WTC11 (cell line): ENCODE measurements at regions not wholly inside any gene's neighbourhood (a gene's known extent, or its start where the extent isn't known, plus 50 kb on each side); places are given as distances from the start of the nearest gene placed in this dataset.

Source experiments
- ATAC-seq: fragments of 200-7000 bp; cut with Tn5 transposase; 2 replicates; pipeline ENCODE4 v1.10.0; 2021; ENCODE audit warnings: mild to moderate bottlenecking, moderate library complexity
- CTCF ChIA-PET: fragments of 300-600 bp; sonication (Branson Sonifier 250); formaldehyde crosslinking; loops from one replicate; lab custom pipeline; 2021; ENCODE audit warnings: antibody characterized with exemption; lab: Charles Lee
- POLR2A ChIA-PET: fragments of 350-600 bp; sonication (Branson Sonifier 250); formaldehyde crosslinking; loops from one replicate; lab custom pipeline; 2021; ENCODE audit warnings: antibody characterized with exemption; lab: Charles Lee
- DNase-seq: peaks from one replicate; pipeline ENCODE4 v3.0.0; 2021; ENCODE audit warnings: low spot score
- H3K27ac Mint-ChIP-seq: 2 replicates; pipeline ENCODE4 v1.8.0; 2021; ENCODE audit warnings: mixed read lengths
- H3K27me3 Mint-ChIP-seq: 2 replicates; pipeline ENCODE4 v1.8.0; 2021; ENCODE audit warnings: low read depth, mild to moderate bottlenecking, moderate library complexity, mixed read lengths
- H3K36me3 Mint-ChIP-seq: 2 replicates; pipeline ENCODE4 v1.8.0; 2021; ENCODE audit warnings: mixed read lengths
- H3K4me1 Mint-ChIP-seq: 2 replicates; pipeline ENCODE4 v1.8.0; 2022; ENCODE audit warnings: mixed read lengths
- H3K4me3 Mint-ChIP-seq: 2 replicates; pipeline ENCODE4 v1.8.0; 2021; ENCODE audit warnings: mild to moderate bottlenecking, moderate library complexity, mixed read lengths
- H3K9me3 Mint-ChIP-seq: 2 replicates; pipeline ENCODE4 v1.8.0; 2021; ENCODE audit warnings: mixed read lengths
- CREM ChIP-seq: sonication (generic); formaldehyde crosslinking; IDR thresholded peaks from 2 replicates; pipeline ENCODE4 v1.8.1; 2022; ENCODE audit warnings: mild to moderate bottlenecking, missing genetic modification reagents, moderate library complexity
- ELF4 ChIP-seq: sonication (generic); formaldehyde crosslinking; IDR thresholded peaks from 2 replicates; pipeline ENCODE4 v1.8.1; 2022; ENCODE audit warnings: low read depth, mild to moderate bottlenecking, moderate library complexity, missing genetic modification reagents
- FOXJ3 ChIP-seq: sonication (generic); formaldehyde crosslinking; IDR thresholded peaks from 2 replicates; pipeline ENCODE4 v1.9.0; 2021; ENCODE audit warnings: missing genetic modification reagents, mild to moderate bottlenecking, borderline replicate concordance
- GRHL2 ChIP-seq: fragments of 250-450 bp; sonication (Bioruptor Pico); IDR thresholded peaks from 2 replicates; pipeline ENCODE4 v1.8.0; 2022; ENCODE audit warnings: mild to moderate bottlenecking, moderate library complexity; ENCODE audit not compliant: insufficient replicate concordance, severe bottlenecking
- GTF2I ChIP-seq: fragments of 250-450 bp; sonication (Bioruptor Pico); conservative IDR thresholded peaks from 2 replicates; pipeline ENCODE4 v1.4.0; 2021; ENCODE audit warnings: mild to moderate bottlenecking
- HMGA2 ChIP-seq: fragments of 250-450 bp; sonication (Bioruptor Pico); IDR thresholded peaks from 2 replicates; pipeline ENCODE4 v1.4.0; 2021; ENCODE audit warnings: mild to moderate bottlenecking, moderate library complexity
- JAZF1 ChIP-seq: fragments of 250-450 bp; sonication (Bioruptor Pico); IDR thresholded peaks from 2 replicates; pipeline ENCODE4 v1.9.0; 2021; ENCODE audit warnings: moderate library complexity, mild to moderate bottlenecking, inconsistent platforms
- MLX ChIP-seq: sonication (generic); formaldehyde crosslinking; IDR thresholded peaks from 2 replicates; pipeline ENCODE4 v1.8.1; 2023; ENCODE audit warnings: mild to moderate bottlenecking, missing genetic modification reagents, moderate library complexity
- MXD4 ChIP-seq: fragments of 250-450 bp; sonication (Bioruptor Pico); IDR thresholded peaks from 2 replicates; pipeline ENCODE4 v1.8.0; 2021; ENCODE audit warnings: mild to moderate bottlenecking, moderate library complexity, borderline replicate concordance
- NFE2L1 ChIP-seq: sonication (generic); formaldehyde crosslinking; IDR thresholded peaks from 2 replicates; pipeline ENCODE4 v1.8.1; 2023; ENCODE audit warnings: missing genetic modification reagents
- NFYB ChIP-seq: sonication (generic); formaldehyde crosslinking; conservative IDR thresholded peaks from 2 replicates; pipeline ENCODE4 v1.8.0; 2022; ENCODE audit warnings: low read depth, missing genetic modification reagents
- OVOL2 ChIP-seq: fragments of 250-450 bp; sonication (Bioruptor Pico); IDR thresholded peaks from 2 replicates; pipeline ENCODE4 v1.9.0; 2021; ENCODE audit warnings: mild to moderate bottlenecking, borderline replicate concordance
- RORB ChIP-seq: fragments of 250-450 bp; sonication (Bioruptor Pico); IDR thresholded peaks from 2 replicates; pipeline ENCODE4 v1.9.0; 2021; ENCODE audit warnings: mild to moderate bottlenecking
- SMAD3 ChIP-seq: sonication (generic); formaldehyde crosslinking; IDR thresholded peaks from 2 replicates; pipeline ENCODE4 v1.8.0; 2022; ENCODE audit warnings: missing genetic modification reagents, mild to moderate bottlenecking, borderline replicate concordance
- SMAD4 ChIP-seq: sonication (generic); formaldehyde crosslinking; IDR thresholded peaks from 2 replicates; pipeline ENCODE4 v1.8.0; 2022; ENCODE audit warnings: mild to moderate bottlenecking, missing genetic modification reagents
- SP1 ChIP-seq: sonication (generic); formaldehyde crosslinking; conservative IDR thresholded peaks from 2 replicates; pipeline ENCODE4 v1.8.1; 2022; ENCODE audit warnings: missing genetic modification reagents
- STAT6 ChIP-seq: sonication (generic); formaldehyde crosslinking; conservative IDR thresholded peaks from 2 replicates; pipeline ENCODE4 v1.8.1; 2023; ENCODE audit warnings: mild to moderate bottlenecking, low read depth, missing genetic modification reagents, moderate library complexity
- ZBTB21 ChIP-seq: sonication (generic); formaldehyde crosslinking; IDR thresholded peaks from 2 replicates; pipeline ENCODE4 v1.8.1; 2023; ENCODE audit warnings: mild to moderate bottlenecking, missing genetic modification reagents, borderline replicate concordance
- ZNF219 ChIP-seq: sonication (generic); formaldehyde crosslinking; IDR thresholded peaks from 2 replicates; pipeline ENCODE4 v1.8.0; 2023; ENCODE audit warnings: missing genetic modification reagents, mild to moderate bottlenecking, borderline replicate concordance
- TF ChIP-seq, protein P1 (sequence below): sonication (generic); formaldehyde crosslinking; IDR thresholded peaks from 2 replicates; pipeline ENCODE4 v1.8.1; 2022; ENCODE audit warnings: mild to moderate bottlenecking, moderate library complexity, missing genetic modification reagents
- TF ChIP-seq, protein P2 (sequence below): sonication (generic); formaldehyde crosslinking; IDR thresholded peaks from 2 replicates; pipeline ENCODE4 v1.8.1; 2022; ENCODE audit warnings: missing genetic modification reagents, borderline replicate concordance
- TF ChIP-seq, protein P3 (sequence below): fragments of 250-450 bp; sonication (Bioruptor Pico); IDR thresholded peaks from 2 replicates; pipeline ENCODE4 v2.1.2; 2022; ENCODE audit warnings: mild to moderate bottlenecking, moderate library complexity

DNA sequence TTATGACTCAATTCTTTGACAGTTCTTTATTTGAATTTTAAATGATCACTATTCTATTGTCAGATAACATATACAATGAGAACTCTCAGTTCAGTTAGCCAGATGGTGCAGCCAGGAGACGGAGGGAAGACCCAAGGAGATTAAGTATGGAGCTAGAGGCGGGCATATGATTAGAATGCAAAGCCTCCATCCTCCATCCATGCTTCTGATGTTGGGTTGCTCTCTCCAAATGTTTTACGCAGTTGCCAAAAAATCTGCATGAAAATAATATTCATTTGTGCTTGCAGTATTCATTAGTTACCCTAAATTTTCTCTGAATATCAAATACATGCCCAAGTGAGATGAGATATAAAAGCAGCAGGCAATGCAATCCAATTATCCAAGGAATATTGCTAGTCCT is 874.8 kb downstream of the C4orf33 start (continued):
- TF ChIP-seq, protein P1, sequence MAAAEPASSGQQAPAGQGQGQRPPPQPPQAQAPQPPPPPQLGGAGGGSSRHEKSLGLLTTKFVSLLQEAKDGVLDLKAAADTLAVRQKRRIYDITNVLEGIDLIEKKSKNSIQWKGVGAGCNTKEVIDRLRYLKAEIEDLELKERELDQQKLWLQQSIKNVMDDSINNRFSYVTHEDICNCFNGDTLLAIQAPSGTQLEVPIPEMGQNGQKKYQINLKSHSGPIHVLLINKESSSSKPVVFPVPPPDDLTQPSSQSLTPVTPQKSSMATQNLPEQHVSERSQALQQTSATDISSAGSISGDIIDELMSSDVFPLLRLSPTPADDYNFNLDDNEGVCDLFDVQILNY (CRISPR knock-in tag): no peak
- TF ChIP-seq STAT6 (CRISPR knock-in tag): no peak
- no peak for TF ChIP-seq ELF4 (CRISPR knock-in tag)

GRCh38 chr4:129971419-129971818 is 875.5 kb downstream of the C4orf33 start:
- POLR2A ChIA-PET: no interaction called here
- H3K4me1 Mint-ChIP-seq: peaks cover 4% of the 10 kb centered on the region
- TF ChIP-seq NFE2L1 (no peak), GRHL2 (CRISPR knock-in tag) (no peak), RORB (CRISPR knock-in tag) (no peak), MLX (no peak), ZBTB21 (CRISPR knock-in tag) (no peak), FOXJ3 (no peak), ZNF219 (CRISPR knock-in tag) (no peak), HMGA2 (CRISPR knock-in tag) (no peak)
- TF ChIP-seq, protein P2, sequence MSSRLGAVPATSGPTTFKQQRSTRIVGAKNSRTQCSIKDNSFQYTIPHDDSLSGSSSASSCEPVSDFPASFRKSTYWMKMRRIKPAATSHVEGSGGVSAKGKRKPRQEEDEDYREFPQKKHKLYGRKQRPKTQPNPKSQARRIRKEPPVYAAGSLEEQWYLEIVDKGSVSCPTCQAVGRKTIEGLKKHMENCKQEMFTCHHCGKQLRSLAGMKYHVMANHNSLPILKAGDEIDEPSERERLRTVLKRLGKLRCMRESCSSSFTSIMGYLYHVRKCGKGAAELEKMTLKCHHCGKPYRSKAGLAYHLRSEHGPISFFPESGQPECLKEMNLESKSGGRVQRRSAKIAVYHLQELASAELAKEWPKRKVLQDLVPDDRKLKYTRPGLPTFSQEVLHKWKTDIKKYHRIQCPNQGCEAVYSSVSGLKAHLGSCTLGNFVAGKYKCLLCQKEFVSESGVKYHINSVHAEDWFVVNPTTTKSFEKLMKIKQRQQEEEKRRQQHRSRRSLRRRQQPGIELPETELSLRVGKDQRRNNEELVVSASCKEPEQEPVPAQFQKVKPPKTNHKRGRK (CRISPR knock-in tag): no peak
- TF ChIP-seq, protein P3, sequence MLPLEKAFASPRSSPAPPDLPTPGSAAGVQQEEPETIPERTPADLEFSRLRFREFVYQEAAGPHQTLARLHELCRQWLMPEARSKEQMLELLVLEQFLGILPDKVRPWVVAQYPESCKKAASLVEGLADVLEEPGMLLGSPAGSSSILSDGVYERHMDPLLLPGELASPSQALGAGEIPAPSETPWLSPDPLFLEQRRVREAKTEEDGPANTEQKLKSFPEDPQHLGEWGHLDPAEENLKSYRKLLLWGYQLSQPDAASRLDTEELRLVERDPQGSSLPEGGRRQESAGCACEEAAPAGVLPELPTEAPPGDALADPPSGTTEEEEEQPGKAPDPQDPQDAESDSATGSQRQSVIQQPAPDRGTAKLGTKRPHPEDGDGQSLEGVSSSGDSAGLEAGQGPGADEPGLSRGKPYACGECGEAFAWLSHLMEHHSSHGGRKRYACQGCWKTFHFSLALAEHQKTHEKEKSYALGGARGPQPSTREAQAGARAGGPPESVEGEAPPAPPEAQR: no peak

DNA sequence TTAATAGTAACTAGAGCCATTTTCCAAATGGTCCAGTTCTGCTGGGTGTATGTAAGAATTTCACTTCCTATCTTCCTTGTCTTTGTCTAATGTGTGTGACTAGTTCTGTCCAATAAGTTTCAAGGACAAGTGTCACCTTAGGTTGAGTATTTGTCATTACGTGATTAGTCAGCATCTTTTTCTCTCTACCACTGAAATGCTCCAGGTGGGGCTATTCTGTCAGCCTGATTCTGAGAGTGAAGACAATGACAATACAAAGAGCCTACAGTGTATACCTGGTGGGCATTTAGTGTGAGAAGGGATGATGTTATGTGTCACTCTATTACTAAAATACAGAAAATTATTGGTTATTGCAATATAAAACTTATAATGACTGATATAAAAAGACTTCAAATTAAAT is 876.3 kb downstream of the C4orf33 start:
- Mint-ChIP-seq H3K4me3 (no peak overlapping the region), H3K9me3 (peaks cover 14% of the 10 kb centered on the region), H3K4me1 (peaks cover 4% of the 10 kb centered on the region), H3K36me3 (peaks cover 16% of the 10 kb centered on the region), H3K27me3 (no peaks in the 10 kb centered on the region), H3K27ac (no peak overlapping the region)
- TF ChIP-seq OVOL2 (CRISPR knock-in tag): no peak
- ATAC-seq (peak; percentile 91), DNase-seq (no peak)
- POLR2A ChIA-PET: no interaction called here
- CTCF ChIA-PET: no interaction called here

More at GRCh38 chr4:129971419-129971818, 875.5 kb downstream of the C4orf33 start:
- no peak overlapping the region for H3K27ac Mint-ChIP-seq
- H3K4me3 Mint-ChIP-seq: no peak overlapping the region
- ATAC-seq (no peak), DNase-seq (no peak)
- peaks cover 16% of the 10 kb centered on the region for H3K36me3 Mint-ChIP-seq
- no peaks in the 10 kb centered on the region for H3K27me3 Mint-ChIP-seq
- CTCF ChIA-PET: no interaction called here
- H3K9me3 Mint-ChIP-seq: peaks cover 14% of the 10 kb centered on the region

DNA sequence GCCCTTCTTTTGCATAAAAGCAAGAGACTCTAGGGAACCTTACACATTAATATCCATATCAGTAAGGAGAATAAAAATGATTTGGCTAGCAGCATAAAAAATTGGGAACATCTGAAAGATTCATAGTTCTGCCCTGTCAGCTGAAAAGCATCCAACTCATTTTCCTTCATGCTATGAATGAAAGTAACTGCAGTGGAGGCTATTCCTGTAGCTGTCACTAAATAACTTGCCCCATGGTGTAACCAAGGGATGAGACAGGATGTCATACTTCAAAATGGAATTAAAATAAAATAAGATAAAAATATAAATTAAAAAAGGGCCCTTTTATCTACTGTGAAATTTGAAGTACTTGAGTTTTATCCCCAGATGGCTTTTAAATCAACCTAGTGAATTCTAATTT is 878.8 kb downstream of the C4orf33 start:
- Mint-ChIP-seq H3K4me1 (peaks cover 4% of the 10 kb centered on the region), H3K9me3 (peaks cover 10% of the 10 kb centered on the region), H3K36me3 (peaks cover 9% of the 10 kb centered on the region), H3K27me3 (no peaks in the 10 kb centered on the region), H3K27ac (no peak overlapping the region), H3K4me3 (no peak overlapping the region)
- DNase-seq (no peak), ATAC-seq (no peak)
- TF ChIP-seq SMAD4 (CRISPR knock-in tag): no peak
- no peak for TF ChIP-seq CREM (CRISPR knock-in tag)
- TF ChIP-seq JAZF1 (CRISPR knock-in tag): no peak
- TF ChIP-seq GTF2I: no peak
- TF ChIP-seq MXD4: no peak
- TF ChIP-seq SP1: no peak
- TF ChIP-seq NFYB (CRISPR knock-in tag): no peak
- TF ChIP-seq MLX: no peak
- TF ChIP-seq SMAD3 (CRISPR knock-in tag): no peak
- ChIA-PET CTCF (no interaction called here), POLR2A (no interaction called here)
